ENCODE measurements at regions not wholly inside any gene's neighbourhood (a gene's known extent, or its start where the extent isn't known, plus 50 kb on each side); places are given as distances from the start of the nearest gene placed in this dataset.
"Not testable (repeated sequence)": the region's sequence is repeated elsewhere in the genome, so short reads cannot be mapped to it uniquely, and the experiment has no call there.

DNA sequence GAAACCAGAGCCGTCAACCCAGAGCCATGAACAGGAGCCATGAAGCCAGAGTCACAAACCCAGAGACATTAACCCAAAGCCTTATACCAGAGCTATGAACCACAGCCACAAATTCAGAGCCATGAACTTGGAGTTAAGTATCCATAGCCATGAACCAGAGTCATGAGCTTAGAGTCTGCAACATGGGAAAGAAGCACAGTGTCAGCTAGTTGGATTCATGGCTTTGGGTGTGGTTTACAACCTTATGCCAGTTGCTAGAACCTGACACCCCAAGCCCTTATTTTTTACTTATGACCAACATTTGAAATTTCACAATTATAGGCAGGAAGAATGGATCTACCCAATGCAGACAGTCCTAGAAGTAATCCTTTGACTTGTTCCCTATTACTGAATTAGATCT, 128.9 kb upstream of the FAM78B start:
- H3K36me3 ChIP-seq = no peaks in the 10 kb centered on the region
- H3K4me3 ChIP-seq = no peak overlapping the region
- H3K27me3 ChIP-seq = no peaks in the 10 kb centered on the region
- H3K9me3 ChIP-seq = no peaks in the 10 kb centered on the region
- DNase-seq = no peak

DNA sequence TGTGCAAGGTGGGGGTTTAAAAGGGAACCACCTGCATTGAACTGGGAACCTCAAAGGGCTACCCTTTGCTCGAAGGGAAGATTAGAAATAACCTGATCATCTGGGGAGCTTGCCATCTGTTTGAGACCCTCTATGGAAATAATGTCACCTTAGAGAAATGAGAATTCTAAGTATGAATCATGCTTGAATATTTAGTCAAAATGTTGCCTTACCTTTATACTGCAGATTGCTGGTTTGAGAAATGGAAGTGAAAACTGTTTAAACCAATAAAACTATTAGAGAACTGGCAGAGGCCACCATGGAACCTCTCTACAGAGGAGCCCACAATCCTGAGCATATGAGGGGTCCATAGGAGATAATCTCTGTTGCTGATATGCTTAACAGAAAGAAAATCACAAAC, 131.2 kb upstream of the FAM78B start:
- DNase-seq = no peak
- Histone ChIP-seq H3K27me3 (no peaks in the 10 kb centered on the region), H3K4me3 (no peak overlapping the region), H3K36me3 (no peaks in the 10 kb centered on the region), H3K9me3 (no peaks in the 10 kb centered on the region)

DNA sequence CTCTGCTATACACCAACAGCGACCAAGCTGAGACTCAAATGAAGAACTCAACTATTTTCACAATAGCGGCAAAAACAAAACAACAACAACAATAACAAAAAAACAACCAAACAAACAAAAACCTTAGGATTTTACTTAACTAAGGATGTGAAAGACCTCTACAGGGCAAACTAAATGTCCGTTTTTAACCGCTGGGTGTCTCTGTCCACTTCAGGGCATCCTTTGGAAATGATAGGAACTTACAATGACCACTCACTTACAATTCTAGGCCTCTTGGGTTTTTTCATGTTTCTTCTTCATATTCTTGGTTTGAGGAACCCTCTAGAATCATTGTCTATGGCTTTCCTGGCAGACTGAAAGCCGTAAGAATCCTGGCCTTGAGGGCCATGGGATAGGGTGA, 134.0 kb upstream of the FAM78B start:
- DNase-seq = no peak
- Histone ChIP-seq H3K4me3 (no peak overlapping the region), H3K36me3 (no peaks in the 10 kb centered on the region), H3K27me3 (no peaks in the 10 kb centered on the region), H3K9me3 (no peaks in the 10 kb centered on the region)

DNA sequence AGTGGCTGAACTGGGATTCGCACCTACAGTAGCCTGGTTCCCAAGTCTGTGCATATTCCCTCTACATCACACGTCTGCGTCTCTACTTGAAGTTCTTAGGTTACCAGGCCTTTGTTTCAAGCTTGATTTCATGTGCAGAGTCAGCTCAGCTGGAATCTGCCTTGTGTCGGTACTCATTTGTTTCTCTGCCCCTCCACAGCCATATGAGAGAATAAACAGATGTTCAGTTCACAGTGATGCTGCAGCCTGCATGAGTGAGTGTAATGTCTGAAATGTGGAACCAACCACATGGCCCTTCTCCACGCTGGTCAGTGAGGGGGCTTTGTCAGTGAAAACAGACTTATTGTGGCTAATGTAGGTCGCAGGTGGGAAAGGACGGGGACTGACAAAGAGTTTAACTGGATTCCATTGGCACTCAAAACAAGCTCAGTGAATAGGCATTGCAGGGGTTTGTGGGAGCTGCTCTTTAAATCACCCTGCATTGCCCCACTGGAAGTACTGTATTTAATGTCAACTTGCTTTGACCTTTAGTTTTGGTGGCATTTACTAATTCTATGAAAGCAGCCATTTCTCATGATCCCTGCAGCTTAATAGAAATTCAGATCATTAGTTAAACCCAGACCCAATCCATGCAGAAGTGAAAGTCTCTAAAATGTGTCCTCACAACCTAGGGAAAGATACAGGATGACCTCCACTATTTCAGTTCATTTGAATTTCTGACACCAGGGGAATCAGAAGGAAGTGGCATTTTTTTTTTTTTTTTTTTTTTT, 136.4 kb upstream of the FAM78B start:
- no peak overlapping the region for H3K4me3 ChIP-seq
- H3K36me3 ChIP-seq = no peaks in the 10 kb centered on the region
- DNase-seq = no peak
- no peaks in the 10 kb centered on the region for H3K27me3 ChIP-seq
- H3K9me3 ChIP-seq = no peaks in the 10 kb centered on the region

DNA sequence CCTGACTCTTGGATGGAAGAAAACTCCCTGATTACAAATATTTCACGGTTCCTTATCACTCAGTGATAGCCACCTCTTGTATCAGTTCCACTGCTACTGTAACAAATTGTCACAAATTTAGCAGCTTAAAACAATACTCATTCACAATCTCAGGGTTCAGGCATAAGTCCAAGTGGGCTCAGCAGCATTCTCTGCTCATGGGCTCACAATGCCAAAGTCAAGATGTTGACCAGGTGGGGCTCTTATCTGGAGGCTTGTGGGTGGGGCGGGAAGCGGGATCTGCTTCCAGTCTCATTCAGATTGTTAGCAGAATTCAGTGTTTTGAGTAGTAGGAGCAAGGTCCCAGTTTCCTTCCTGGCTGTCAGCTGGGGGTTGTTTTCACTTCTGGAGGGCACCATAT, 137.3 kb upstream of the FAM78B start:
- no peak overlapping the region for H3K4me3 ChIP-seq
- no peaks in the 10 kb centered on the region for H3K36me3 ChIP-seq
- no peak for DNase-seq
- no peaks in the 10 kb centered on the region for H3K27me3 ChIP-seq
- no peaks in the 10 kb centered on the region for H3K9me3 ChIP-seq

DNA sequence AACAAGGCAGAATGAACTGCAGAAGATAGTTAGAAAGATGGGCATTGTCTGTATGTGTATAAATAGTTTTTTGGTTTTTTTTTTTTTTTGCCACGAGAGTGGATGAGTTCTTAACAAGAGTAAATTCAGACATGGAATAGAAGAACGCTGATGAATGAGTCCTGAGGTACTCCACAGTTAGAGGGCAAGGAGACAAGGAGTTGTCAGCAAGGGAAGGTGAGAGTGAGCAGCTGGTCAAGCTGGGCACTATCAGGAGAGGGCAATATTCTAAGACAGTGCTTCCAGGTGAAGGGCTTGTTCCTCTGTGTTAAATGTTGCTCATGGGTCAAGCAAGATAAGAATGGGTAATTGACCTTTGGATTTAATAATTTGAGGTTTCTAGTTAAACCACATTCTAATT, 138.6 kb upstream of the FAM78B start:
- H3K9me3 ChIP-seq = no peaks in the 10 kb centered on the region
- H3K27me3 ChIP-seq = no peaks in the 10 kb centered on the region; the same call in 1 of the 2 replicates
- no peak overlapping the region for H3K4me3 ChIP-seq
- H3K36me3 ChIP-seq = no peaks in the 10 kb centered on the region
- no peak for DNase-seq

DNA sequence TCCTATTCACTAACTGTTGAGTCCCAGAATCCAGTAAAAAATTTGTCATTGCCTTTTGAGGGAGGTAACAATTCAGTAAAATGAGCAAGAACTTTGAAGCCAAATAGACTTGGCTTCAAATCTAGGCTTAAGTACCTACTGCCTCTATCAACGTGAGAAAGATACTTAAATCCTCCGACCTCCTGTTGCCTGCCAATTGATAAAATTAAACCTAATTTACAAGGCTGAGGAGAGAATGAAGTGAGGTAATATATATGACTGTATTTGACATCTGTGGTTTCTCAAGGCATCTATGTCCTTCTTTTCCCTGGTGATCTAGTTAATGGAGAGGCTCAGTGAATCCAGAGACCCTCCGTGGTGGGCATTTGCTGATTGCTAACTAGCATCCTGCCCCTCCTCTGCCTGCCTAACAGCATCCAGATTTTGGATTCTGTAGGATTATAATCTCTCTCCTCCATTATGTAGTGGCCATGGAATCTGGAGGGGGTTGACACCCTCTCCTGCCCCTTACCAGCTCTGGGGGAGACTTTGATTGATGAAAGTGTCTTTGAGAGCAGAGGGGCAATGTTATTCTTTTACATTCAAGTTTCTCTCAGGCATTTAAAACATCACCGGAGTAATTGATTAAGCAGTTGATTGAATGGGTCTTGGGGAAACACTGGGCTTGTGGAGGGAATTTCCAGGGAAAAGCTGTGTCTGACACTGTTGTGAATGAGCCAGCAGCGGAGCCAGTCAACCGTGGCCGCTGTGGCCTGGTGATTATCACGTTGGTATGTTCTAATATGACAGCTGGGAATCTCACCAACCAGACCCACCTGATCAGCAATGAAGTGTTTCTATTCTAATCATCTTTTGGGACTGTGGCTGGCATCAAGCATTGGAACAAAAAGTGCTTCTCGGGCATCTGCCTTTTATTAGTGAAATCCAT, 140.7 kb upstream of the FAM78B start:
- Histone ChIP-seq H3K36me3 (no peaks in the 10 kb centered on the region), H3K4me3 (no peak overlapping the region), H3K27me3 (no peaks in the 10 kb centered on the region; the same call in 1 of the 2 replicates), H3K9me3 (no peaks in the 10 kb centered on the region)
- no peak for DNase-seq

DNA sequence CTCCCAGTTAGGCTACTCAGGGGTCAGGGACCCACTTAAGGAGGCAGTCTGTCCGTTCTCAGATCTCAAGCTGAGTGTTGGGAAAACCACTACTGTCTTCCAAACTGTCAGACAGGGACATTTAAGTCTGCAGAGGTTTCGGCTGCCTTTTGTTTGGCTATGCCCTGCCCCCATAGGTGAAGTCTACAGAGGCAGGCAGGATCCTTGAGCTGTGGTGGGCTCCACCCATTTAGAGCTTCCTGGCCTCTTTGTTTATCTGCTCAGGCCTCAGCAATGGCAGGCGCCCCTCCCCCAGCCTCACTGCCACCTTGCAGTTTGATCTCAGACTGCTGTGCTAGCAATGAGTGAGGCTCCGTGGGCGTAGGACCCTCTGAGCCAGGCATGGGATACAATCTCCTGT, 149.5 kb upstream of the FAM78B start:
- not testable (repeated sequence) for H3K27me3 ChIP-seq, H3K36me3 ChIP-seq, H3K4me3 ChIP-seq, H3K9me3 ChIP-seq, DNase-seq

DNA sequence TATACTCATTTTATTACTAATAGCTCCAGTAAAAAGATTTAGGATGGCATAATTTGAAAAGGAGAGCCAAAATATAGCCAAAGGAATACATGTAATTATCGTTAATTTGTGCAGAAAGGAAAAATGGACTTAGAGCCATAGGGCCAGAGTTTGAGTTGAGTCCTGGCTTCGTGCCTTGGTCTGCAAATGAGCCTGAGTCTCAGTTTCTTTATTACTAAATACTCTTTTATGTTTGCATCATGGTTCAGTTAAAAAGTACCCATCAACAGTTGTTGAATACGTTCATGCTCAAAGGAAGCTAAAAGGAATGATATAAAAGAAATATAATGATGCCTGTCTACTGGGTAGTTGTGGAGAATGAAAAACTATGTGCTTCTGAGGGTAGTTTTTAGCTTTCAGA, 155.7 kb upstream of the FAM78B start:
- Histone ChIP-seq H3K36me3 (no peaks in the 10 kb centered on the region), H3K4me3 (no peak overlapping the region), H3K9me3 (no peaks in the 10 kb centered on the region), H3K27me3 (no peaks in the 10 kb centered on the region; the same call in 1 of the 2 replicates)
- DNase-seq = no peak

DNA sequence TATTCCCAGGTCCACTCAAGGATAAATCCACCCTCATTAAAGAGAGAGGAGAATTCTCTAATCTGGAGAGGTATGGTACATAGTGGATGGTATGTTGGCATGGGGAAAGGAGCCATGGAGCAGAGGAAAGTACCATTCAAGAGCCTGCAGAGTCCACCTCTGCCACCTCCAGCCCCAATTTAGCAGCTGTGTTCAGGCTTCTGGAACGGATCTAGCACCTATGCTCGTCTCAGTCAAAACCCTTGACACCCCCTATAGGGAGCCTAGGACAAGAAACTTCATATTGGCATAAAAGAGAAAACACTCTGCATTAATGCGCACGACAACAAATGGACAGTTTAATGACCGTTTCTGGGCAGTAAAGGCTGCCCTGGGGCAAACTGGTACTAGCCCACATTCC, 161.1 kb upstream of the FAM78B start:
- H3K36me3 ChIP-seq = no peaks in the 10 kb centered on the region
- no peak for DNase-seq
- peaks cover 2% of the 10 kb centered on the region; the same call in 1 of the 2 replicates for H3K27me3 ChIP-seq
- H3K4me3 ChIP-seq = no peak overlapping the region
- no peaks in the 10 kb centered on the region for H3K9me3 ChIP-seq

GRCh38 chr1:166328956-166329355, 162.2 kb upstream of the FAM78B start:
- DNase-seq = no peak
- H3K9me3 ChIP-seq = no peaks in the 10 kb centered on the region
- H3K36me3 ChIP-seq = no peaks in the 10 kb centered on the region
- peaks cover 2% of the 10 kb centered on the region; the same call in 1 of the 2 replicates for H3K27me3 ChIP-seq
- no peak overlapping the region for H3K4me3 ChIP-seq

DNA sequence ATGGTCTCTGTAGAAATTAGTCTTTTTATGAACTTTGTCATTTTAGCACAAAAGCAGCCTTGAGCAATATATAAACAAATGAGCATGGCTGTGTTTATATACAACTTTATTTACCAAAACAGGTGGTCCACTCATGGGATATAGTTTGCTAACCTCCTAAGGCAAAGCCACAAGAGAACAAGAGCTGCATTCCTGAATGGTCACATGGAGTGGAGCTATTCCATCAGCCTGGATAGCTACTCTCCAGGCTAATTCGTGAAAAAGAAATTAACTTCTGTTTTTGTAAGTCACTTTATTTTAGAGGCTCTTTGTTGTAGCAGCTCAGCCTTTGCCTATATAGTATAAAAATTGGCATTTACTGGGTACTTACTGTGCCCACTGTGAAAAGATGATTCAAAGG, 163.3 kb upstream of the FAM78B start:
- Histone ChIP-seq H3K4me3 (no peak overlapping the region), H3K27me3 (peaks cover 2% of the 10 kb centered on the region; the same call in 1 of the 2 replicates)

GRCh38 chr1:166338105-166338504, 171.3 kb upstream of the FAM78B start:
- H3K4me3 ChIP-seq = no peak overlapping the region
- no peaks in the 10 kb centered on the region for H3K9me3 ChIP-seq
- no peaks in the 10 kb centered on the region for H3K27me3 ChIP-seq
- H3K36me3 ChIP-seq = no peaks in the 10 kb centered on the region
- no peak for DNase-seq

More for the DNA sequence above, 163.3 kb upstream of the FAM78B start:
- no peak for DNase-seq
- no peaks in the 10 kb centered on the region for H3K9me3 ChIP-seq
- no peaks in the 10 kb centered on the region for H3K36me3 ChIP-seq

DNA sequence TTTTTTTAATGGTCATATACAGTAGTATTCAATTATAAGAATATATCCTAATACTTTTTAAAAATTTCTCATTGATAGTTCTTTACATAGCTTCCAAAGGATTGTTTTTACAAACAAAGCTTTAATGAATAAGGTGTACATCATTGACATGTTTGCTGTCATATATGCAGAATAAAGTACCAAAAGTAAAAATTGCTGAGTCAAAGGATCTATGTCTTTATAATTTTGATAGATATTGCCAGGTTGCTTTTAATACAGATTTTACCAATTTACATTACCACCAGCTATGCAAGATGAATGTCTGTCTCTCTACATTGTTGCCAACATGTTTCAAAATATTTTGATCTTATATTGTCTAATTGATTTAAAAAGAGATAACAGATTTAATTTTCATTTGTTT, 173.9 kb upstream of the FAM78B start:
- no peak for DNase-seq
- no peaks in the 10 kb centered on the region for H3K27me3 ChIP-seq
- H3K4me3 ChIP-seq = no peak overlapping the region
- no peaks in the 10 kb centered on the region for H3K36me3 ChIP-seq
- H3K9me3 ChIP-seq = no peaks in the 10 kb centered on the region

GRCh38 chr1:166343276-166343675, 176.5 kb upstream of the FAM78B start:
- DNase-seq = no peak
- Histone ChIP-seq H3K9me3 (no peaks in the 10 kb centered on the region), H3K36me3 (no peaks in the 10 kb centered on the region), H3K4me3 (no peak overlapping the region), H3K27me3 (no peaks in the 10 kb centered on the region)

GRCh38 chr1:166350490-166350889, 183.7 kb upstream of the FAM78B start:
- Histone ChIP-seq H3K4me3 (no peak overlapping the region), H3K27me3 (no peaks in the 10 kb centered on the region), H3K9me3 (no peaks in the 10 kb centered on the region), H3K36me3 (no peaks in the 10 kb centered on the region)
- DNase-seq = no peak

DNA sequence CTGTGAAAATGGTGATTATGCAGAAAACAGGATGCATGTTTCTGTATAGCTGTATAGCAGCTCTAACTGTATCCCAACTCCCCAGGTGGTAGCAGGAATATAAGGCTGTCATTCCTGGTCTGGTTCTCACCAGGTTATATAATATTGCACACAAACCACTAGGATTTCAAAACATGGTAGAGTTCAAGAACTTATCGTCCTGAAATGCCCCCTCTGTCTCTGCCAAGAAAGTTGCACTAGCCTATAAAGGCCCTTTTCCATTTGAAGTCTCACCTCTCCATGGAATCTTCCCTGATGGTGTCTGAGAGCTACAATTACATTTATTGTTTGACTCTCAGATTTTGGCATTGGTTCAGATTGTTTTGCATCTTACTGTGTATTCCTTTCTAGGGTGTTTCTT, 184.9 kb upstream of the FAM78B start:
- Histone ChIP-seq H3K4me3 (no peak overlapping the region), H3K9me3 (no peaks in the 10 kb centered on the region), H3K27me3 (no peaks in the 10 kb centered on the region), H3K36me3 (no peaks in the 10 kb centered on the region)
- no peak for DNase-seq

GRCh38 chr1:166353213-166353612, 186.4 kb upstream of the FAM78B start:
- no peaks in the 10 kb centered on the region for H3K36me3 ChIP-seq
- H3K27me3 ChIP-seq = no peaks in the 10 kb centered on the region
- no peak for DNase-seq
- H3K4me3 ChIP-seq = no peak overlapping the region
- no peaks in the 10 kb centered on the region for H3K9me3 ChIP-seq
